Lung (tissue), 11 donors: ENCODE measurements at regions not wholly inside any gene's neighbourhood (a gene's known extent, or its start where the extent isn't known, plus 50 kb on each side); places are given as distances from the start of the nearest gene placed in this dataset.

Experiments used
- ATAC-seq: fragments of 200-7000 bp; cut with Tn5 transposase; one replicate; pipeline ENCODE4 v1.9.1; 2020; ENCODE audit warnings: moderate number of reproducible peaks; ENCODE audit not compliant: insufficient read depth, low FRiP score
- DNase-seq, 3 donors: peaks; one replicate each; pipeline ENCODE4 v3.0.0-alpha.2; 2013 to 2017
- H3K27ac ChIP-seq, 2 donors: one replicate each; pipeline ENCODE4 v1.5.1; 2013; ENCODE audit warnings: mild to moderate bottlenecking in 2 of 2, moderate library complexity in 2 of 2, control low read depth in 1 of 2, inconsistent platforms in 1 of 2, low read depth in 1 of 2, low read length in 1 of 2
- H3K27me3 ChIP-seq, 3 donors: one replicate each; pipeline ENCODE4 v1.5.1; 2013; ENCODE audit warnings: low read length in 2 of 3; ENCODE audit not compliant: control insufficient read depth in 3 of 3, insufficient read depth in 3 of 3
- H3K36me3 ChIP-seq, 4 donors: one replicate each; pipeline ENCODE4 v1.5.1; 2013; ENCODE audit warnings: low read length in 4 of 4, mild to moderate bottlenecking in 1 of 4, moderate library complexity in 1 of 4; ENCODE audit not compliant: control insufficient read depth in 4 of 4, insufficient read depth in 4 of 4
- H3K4me1 ChIP-seq, 5 donors: one replicate each; pipeline ENCODE4 v1.5.1; 2013; ENCODE audit warnings: low read length in 5 of 5, mild to moderate bottlenecking in 2 of 5, moderate library complexity in 1 of 5; ENCODE audit not compliant: control insufficient read depth in 5 of 5, insufficient read depth in 5 of 5
- H3K4me3 ChIP-seq: one replicate; pipeline ENCODE4 v1.5.1; 2013; ENCODE audit warnings: mild to moderate bottlenecking, control low read depth, moderate library complexity
- H3K9ac ChIP-seq, 2 donors: one replicate each; pipeline ENCODE4 v1.5.1; 2013; ENCODE audit warnings: low read length in 2 of 2, control low read depth in 1 of 2; ENCODE audit not compliant: insufficient read depth in 1 of 2
- H3K9me3 ChIP-seq, 4 donors: one replicate each; pipeline ENCODE4 v1.5.1; 2013; ENCODE audit warnings: low read length in 3 of 4, mild to moderate bottlenecking in 1 of 4, moderate library complexity in 1 of 4; ENCODE audit not compliant: control insufficient read depth in 4 of 4, insufficient read depth in 3 of 4
- WGBS, 2 donors: extraction: QIAGEN DNeasy Blood & Tissue Kit; methylation state at CpG; one replicate each; pipeline ENCODE4 v1.1.7; 2013; 5-methylcytosine and 5-hydroxymethylcytosine counted together
- TF ChIP-seq, protein P1 (sequence below): IDR thresholded peaks from 2 replicates; pipeline ENCODE4 v1.5.1; 2012; ENCODE audit warnings: mild to moderate bottlenecking; ENCODE audit errors: control extremely low read depth, extremely low read depth
- donor health status: control.
- donor health status: control.
- donor health status: Bipolar disorder and iron deficiency.
- donor health status: healthy.
- donor health status: DM: yes; HTN: yes; CAD: no.

DNA sequence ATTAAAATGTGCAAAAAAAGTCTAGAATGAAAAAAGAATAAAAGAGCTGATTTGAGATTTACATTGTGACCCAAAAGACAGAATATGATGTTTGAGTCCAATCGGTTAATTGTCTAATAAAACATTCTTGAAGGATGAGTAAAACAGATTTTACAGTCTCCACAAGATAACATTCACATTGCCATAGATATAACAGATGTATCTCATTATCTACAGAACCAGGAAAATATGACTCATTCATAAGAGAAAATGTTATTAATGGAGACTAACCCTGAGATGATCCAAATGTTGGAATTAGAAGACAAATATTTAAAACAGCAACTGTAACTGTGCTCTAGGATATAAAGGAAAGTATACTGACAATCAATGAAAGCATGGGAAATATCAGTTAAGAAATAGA is 141.7 kb downstream of the RFX6 start:
- Histone ChIP-seq H3K27me3 (no peaks in the 10 kb centered on the region), H3K9me3 (peaks cover 0 to 3% (median 0%) of the 10 kb centered on the region in 4 donors), H3K4me1 (no peaks in the 10 kb centered on the region), H3K4me3 (no peak overlapping the region), H3K27ac (no peak overlapping the region), H3K9ac (no peak overlapping the region), H3K36me3 (no peaks in the 10 kb centered on the region)
- DNase-seq (no peak), ATAC-seq (no peak)
- TF ChIP-seq, protein P1, sequence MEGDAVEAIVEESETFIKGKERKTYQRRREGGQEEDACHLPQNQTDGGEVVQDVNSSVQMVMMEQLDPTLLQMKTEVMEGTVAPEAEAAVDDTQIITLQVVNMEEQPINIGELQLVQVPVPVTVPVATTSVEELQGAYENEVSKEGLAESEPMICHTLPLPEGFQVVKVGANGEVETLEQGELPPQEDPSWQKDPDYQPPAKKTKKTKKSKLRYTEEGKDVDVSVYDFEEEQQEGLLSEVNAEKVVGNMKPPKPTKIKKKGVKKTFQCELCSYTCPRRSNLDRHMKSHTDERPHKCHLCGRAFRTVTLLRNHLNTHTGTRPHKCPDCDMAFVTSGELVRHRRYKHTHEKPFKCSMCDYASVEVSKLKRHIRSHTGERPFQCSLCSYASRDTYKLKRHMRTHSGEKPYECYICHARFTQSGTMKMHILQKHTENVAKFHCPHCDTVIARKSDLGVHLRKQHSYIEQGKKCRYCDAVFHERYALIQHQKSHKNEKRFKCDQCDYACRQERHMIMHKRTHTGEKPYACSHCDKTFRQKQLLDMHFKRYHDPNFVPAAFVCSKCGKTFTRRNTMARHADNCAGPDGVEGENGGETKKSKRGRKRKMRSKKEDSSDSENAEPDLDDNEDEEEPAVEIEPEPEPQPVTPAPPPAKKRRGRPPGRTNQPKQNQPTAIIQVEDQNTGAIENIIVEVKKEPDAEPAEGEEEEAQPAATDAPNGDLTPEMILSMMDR = no peak
- WGBS, 2 donors = 92 to 98% methylated on average over 1 of the region's 1 CpG

DNA sequence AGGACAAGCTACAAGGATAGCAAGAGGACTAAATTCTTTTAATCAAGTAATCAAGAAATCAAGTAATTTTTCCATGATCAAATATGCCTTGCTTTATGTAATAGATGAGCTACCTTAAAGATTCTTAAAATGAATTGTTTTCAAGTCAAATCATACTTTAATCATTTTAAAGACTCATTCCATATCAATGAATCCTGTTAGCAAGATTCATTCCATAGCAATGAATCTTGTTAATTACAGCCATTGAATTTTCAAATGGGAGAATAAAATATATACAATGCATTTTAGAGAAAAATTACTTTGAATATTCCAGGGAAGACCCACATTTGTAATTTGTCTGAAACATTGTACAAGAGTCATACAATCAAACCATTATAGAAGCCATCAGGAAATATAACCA is 145.7 kb downstream of the RFX6 start:
- H3K4me3 ChIP-seq = no peak overlapping the region
- no peaks in the 10 kb centered on the region for H3K36me3 ChIP-seq
- no peak overlapping the region for H3K27ac ChIP-seq
- ATAC-seq (no peak), DNase-seq (no peak)
- TF ChIP-seq, protein P1 = no peak
- peaks cover 0 to 3% (median 0%) of the 10 kb centered on the region in 4 donors for H3K9me3 ChIP-seq
- no peaks in the 10 kb centered on the region for H3K27me3 ChIP-seq
- H3K9ac ChIP-seq = no peak overlapping the region
- H3K4me1 ChIP-seq = no peaks in the 10 kb centered on the region

DNA sequence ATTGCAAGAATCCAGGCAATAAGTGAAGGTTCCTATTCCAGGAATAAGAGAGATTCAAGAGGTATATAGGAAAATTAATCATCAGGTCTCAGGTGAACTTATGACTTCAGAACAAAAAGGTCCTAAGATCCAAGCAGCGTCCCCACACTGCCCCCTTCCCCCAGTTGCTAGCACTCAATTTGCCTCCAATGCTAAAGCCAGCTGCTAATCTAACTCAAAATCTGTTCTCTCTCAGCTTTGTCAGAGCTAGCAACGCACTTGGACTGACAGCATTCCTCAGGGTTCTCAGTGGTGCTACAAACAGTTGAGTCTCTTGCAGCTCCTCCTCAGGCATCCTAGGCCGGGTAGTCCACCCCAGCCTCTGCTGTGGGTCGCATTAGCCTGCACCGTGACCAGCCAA is 148.3 kb downstream of the RFX6 start:
- H3K27ac ChIP-seq = no peak overlapping the region
- 59 to 71% methylated on average over 5 of the region's 5 CpGs for WGBS, 2 donors
- DNase-seq = no peak

DNA sequence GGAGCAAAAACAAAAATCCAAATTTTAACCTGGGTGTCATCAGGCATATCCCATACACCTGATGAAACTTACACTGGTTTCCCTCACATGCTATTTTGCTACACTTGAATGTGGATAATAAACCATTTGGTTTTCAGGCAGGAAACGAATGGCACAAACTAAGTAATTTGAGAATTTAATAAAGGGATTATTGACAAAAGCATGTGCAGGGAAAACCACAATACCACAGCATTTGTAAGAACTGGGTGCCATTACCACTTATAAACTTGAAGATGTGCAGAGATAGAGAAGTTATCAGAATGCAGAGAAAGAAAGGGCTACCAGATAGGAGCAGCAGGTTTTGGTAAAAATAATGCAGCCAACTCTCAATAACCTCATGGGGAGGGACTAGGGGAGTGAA is 151.2 kb downstream of the RFX6 start:
- Histone ChIP-seq H3K9ac (no peak overlapping the region), H3K27ac (no peak overlapping the region), H3K27me3 (no peaks in the 10 kb centered on the region), H3K36me3 (no peaks in the 10 kb centered on the region), H3K9me3 (peaks cover 0 to 3% (median 0%) of the 10 kb centered on the region in 4 donors), H3K4me1 (no peaks in the 10 kb centered on the region), H3K4me3 (no peak overlapping the region)
- 66 to 70% methylated on average over 1 of the region's 1 CpG for WGBS, 2 donors
- ATAC-seq (no peak), DNase-seq (no peak)
- TF ChIP-seq, protein P1 = no peak

More for the DNA sequence above, 148.3 kb downstream of the RFX6 start:
- Histone ChIP-seq H3K4me1 (no peaks in the 10 kb centered on the region), H3K36me3 (no peaks in the 10 kb centered on the region), H3K9me3 (peaks cover 0 to 3% (median 0%) of the 10 kb centered on the region in 4 donors), H3K27me3 (no peaks in the 10 kb centered on the region), H3K4me3 (no peak overlapping the region), H3K9ac (no peak overlapping the region)
- no peak for ATAC-seq
- TF ChIP-seq, protein P1 = no peak
